GM21619 (cell line): ENCODE measurements at regions not wholly inside any gene's neighbourhood (a gene's known extent, or its start where the extent isn't known, plus 50 kb on each side); places are given as distances from the start of the nearest gene placed in this dataset.

Experiments
- ATAC-seq: cut with Tn5 transposase; IDR thresholded peaks from one replicate; pipeline ENCODE4 v1.9.1; 2021; ENCODE audit not compliant: unreplicated experiment

DNA sequence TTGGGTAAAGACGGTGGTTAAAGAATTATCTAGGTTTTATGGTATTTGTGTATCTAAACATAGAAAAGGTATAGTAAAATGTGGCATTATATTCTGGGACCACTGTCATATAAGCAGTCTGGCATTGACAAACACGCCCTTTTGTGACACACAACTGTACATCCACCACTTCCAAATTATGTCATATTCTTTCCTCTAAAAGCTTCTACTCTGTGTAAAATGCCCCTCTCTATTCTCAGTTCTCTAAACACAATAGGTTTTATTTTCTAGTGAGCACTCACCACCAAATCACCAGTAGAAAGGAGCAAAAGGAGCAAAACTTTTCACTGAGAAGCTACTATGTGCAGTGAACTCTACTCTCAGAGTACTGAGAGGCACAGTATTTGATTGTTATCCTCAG lies 88.1 kb upstream of the PIEZO2 start:
- no peak for ATAC-seq

DNA sequence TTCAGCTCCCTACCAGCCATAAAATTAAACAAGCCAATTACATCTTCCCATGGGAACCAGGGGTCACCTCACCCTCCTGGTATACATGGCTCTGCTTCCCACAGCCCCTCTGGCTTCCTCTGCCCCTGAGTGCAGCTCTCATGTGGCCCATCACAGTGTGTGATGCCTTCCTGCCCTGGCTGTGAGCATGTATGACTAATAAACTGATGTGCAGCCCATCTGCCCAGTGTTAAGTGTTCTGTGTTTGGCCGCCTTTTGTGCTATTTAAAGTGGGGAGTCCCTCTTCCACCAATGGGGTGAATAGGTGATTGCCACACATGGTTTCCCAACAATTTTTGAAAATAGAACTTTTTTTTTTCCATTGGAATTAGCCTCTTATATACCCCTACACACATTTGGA lies 87.7 kb upstream of the PIEZO2 start:
- no peak for ATAC-seq

DNA sequence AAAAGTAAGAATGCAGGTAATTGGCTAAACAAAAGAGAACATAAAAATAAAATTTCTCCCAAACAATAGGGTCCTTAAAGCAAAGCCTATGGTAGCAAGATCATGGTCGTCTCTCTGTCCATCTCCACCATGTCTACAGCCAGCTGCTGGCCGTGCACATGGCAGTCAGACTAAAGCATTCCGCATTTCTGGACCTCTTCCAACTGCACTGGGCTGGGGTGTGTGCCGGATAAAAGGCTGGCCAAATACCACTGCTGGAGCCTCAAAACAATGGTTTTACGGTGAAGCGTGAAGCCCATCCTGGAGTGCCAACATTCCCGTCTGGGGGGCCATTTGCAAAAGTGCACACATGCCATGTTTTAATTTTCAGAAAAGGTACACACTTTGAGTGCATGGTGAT lies 74.8 kb upstream of the PIEZO2 start:
- ATAC-seq: no peak

DNA sequence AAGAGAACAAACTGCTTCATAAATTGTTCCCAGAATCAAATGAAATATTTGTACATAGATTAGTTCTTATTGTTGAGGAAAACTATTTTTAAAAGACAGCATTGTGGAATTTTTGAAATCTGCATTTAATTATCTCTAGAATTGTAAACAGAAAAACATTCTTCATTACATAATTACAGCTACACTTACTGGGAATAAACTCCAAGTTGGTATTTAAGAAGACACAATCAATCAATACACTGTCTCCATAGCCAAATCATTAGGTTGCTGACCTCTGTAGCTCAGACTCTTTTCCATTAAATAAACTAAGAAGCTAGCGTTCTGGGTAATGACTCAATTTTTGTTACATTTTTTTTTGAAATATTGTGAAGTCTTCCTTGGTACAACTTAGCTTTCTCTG lies 70.2 kb upstream of the PIEZO2 start:
- no peak for ATAC-seq

DNA sequence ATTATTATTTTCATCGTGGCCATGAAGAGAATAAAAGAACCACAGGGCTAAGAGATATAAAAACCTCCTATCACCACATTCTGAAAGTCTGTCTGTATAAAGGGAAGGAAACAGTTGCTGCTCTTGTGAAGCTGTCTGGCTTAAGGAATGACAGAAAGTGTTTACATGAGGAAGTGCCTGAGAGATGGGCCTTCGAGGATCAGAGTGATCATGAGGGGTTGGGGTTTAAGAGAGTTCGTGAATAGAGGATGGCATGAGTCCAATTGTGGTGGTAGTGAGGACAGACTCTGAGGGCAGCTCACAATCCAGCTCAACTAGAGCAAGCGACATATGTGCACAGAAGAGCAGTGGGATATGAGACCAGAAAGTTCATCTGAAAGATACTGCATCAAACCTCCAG lies 65.8 kb upstream of the PIEZO2 start:
- ATAC-seq: no peak

DNA sequence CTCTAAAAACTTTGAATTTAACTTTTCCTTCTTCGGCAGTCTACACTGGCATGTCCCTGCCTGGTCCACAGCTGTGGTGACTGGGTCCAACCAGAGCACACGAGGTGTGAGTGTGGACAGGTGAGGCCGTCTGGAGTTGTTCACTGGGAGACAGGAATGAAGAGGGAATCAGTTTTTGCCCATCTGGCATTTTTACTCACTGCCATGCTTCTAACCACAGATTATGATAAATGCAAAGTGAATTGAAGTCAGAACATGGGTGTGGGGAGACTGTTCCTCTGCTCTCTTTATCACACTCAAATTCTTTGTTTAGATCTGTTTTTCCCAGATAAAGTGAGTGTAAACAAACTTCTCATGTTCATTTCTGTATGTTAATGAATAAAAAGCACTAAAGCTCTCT lies 54.7 kb upstream of the PIEZO2 start:
- ATAC-seq: no peak

DNA sequence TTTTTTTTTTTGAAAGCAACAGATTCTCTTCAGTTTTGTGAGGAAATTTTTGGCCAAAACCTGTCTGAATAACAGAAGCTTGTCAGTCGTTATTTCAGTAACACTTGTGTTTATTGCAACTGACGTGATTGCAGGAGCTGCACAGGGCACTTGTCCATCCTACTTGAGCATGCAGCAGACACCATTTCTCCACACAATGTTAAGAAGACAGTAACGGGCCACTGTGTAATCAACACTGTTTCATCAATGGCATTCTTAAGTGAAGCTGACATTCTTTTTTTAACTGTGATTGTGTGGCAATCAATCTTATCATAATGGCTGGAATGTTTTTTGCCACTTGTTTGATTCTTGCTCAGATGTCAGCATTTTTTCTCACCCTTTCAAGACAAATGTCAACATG lies 50.1 kb upstream of the PIEZO2 start:
- no peak for ATAC-seq
